ENCODE measurements at regions not wholly inside any gene's neighbourhood (a gene's known extent, or its start where the extent isn't known, plus 50 kb on each side); places are given as distances from the start of the nearest gene placed in this dataset.

GRCh38 chr5:74248576-74248975 lies 392.0 kb downstream of the ENC1 start:
- Histone ChIP-seq H3K27ac (ENCODE audit: low read depth, low read length) (no peak overlapping the region), H3K27me3 (ENCODE audit: insufficient read depth, low read length) (no peaks in the 10 kb centered on the region), H3K36me3 (ENCODE audit: control insufficient read depth in 1 of 2, insufficient read depth in 2 of 2, low read length in 2 of 2) (no peaks in the 10 kb centered on the region), H3K4me2 (ENCODE audit: low read length) (no peak overlapping the region), H3K9me2 (ENCODE audit: insufficient read depth) (no peaks in the 10 kb centered on the region), H2AFZ (ENCODE audit: low read depth, low read length, poor library complexity, severe bottlenecking) (no peak overlapping the region), H3K9me3 (ENCODE audit: control insufficient read depth in 1 of 2, insufficient read depth in 1 of 2, low read depth in 1 of 2, low read length in 2 of 2) (no peaks in the 10 kb centered on the region), H3K9ac (ENCODE audit: low read length) (no peak overlapping the region), H3K4me3 (replicated peaks in 1 of 2; ENCODE audit: low read depth in 1 of 2, low read length in 2 of 2) (no peak overlapping the region), H3K4me1 (ENCODE audit: control insufficient read depth in 1 of 2, insufficient read depth in 2 of 2, low read length in 2 of 2) (peaks cover 0 to 6% of the 10 kb centered on the region in 2 experiments; a peak in 2 of 4 replicates), H4K20me1 (ENCODE audit: insufficient read depth) (no peaks in the 10 kb centered on the region), H3K79me2 (ENCODE audit: insufficient read depth, low read length) (no peaks in the 10 kb centered on the region)
- ChIA-PET CTCF (no interaction called here), RAD21 (ENCODE audit: low non-redundant PET in 1 of 2, low total read pairs in 2 of 2, uncharacterized antibody in 2 of 2, unreplicated experiment in 2 of 2) (no interaction called here), POLR2A (no interaction called here)
- ATAC-seq, result no peak
- no peak for DNase-seq (ENCODE audit: low read depth, low spot score)
- intact Hi-C loops (cut with micrococcal nuclease), result no loop called here
- TF ChIP-seq CTCF (IDR thresholded peaks at IDR 0.05 in 2 of 3, conservative IDR thresholded peaks at IDR 0.05 in 1 of 3; ENCODE audit: borderline replicate concordance in 1 of 3, insufficient read depth in 1 of 3, low read depth in 2 of 3, low read length in 2 of 3) (no peak), CEBPB (IDR thresholded peaks at IDR 0.05; ENCODE audit: low read depth) (no peak), EZH2 (IDR thresholded peaks at IDR 0.05) (no peak), YY1 (IDR thresholded peaks at IDR 0.05; ENCODE audit: extremely low read depth, insufficient replicate concordance, low read depth, low read length) (no peak), JUND (IDR thresholded peaks at IDR 0.05) (no peak), FOSL1 (IDR thresholded peaks at IDR 0.05; ENCODE audit: low read depth) (no peak), ZFX (IDR thresholded peaks at IDR 0.05) (no peak), SRF (IDR thresholded peaks at IDR 0.05; ENCODE audit: low read depth) (no peak), REST (IDR thresholded peaks at IDR 0.05; ENCODE audit: low read depth) (no peak), RAD21 (IDR thresholded peaks at IDR 0.05; ENCODE audit: low read depth) (no peak)
- no TSS peak for BruUV-seq (replicated peaks)
